ENCODE measurements at regions not wholly inside any gene's neighbourhood (a gene's known extent, or its start where the extent isn't known, plus 50 kb on each side); places are given as distances from the start of the nearest gene placed in this dataset.
"Not testable (repeated sequence)": the region's sequence is repeated elsewhere in the genome, so short reads cannot be mapped to it uniquely, and the experiment has no call there.

GRCh38 chr11:134658481-134659225 is 246.6 kb upstream of the B3GAT1 start:
- DNase-seq = no peak

DNA sequence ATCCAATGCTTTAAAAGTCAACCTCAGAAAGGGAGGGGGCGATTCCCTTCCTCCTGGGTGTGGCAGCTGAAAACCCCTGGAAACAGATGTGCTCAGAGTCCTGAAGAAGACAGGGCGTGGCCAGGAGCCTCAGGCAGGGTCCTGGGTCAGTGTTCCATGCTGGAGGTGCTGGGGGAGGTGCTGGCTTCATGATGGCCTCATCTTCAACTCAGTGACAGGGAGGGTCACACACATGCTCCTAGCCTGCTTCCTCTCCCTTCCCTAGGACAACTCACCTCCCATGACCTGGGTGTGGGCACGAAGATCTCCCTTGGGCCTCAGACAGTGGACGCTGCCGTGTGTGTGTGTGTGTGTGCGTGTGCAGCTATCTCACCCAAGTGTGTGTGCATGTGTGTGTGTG is 245.6 kb upstream of the B3GAT1 start:
- no peak for DNase-seq

GRCh38 chr11:134656861-134657540 is 245.0 kb upstream of the B3GAT1 start:
- DNase-seq = no peak

DNA sequence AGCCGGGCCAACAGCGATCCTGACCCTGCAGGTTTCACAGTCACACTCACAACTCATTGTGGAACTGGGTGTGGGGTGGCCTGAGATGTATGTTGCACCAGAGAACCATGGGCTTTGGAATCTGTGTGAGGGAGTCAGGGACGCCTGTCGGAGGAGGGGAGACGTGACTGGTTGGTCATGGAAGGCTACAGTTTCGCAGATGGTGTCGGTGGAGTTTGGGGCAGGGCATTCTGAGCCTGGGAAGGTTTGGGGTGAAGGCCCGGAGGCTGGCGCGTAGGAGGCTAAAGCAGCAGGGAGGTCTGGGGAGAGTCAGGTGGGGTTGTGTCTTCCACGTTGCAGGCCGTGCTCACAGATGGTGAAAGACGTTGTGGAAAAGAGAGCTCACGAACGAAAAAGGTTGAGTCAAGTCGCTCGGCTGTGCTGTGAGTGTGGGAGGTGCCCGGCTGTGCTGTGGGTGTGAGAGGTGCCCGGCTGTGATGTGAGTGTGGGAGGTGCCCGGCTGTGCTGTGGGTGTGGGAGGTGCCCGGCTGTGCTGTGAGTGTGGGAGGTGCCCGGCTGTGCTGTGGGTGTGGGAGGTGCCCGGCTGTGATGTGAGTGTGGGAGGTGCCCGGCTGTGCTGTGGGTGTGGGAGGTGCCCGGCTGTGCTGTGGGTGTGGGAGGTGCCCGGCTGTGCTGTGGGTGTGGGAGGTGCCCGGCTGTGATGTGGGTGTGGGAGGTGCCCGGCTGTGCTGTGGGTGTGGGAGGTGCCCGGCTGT is 244.2 kb upstream of the B3GAT1 start:
- not testable (repeated sequence) for DNase-seq

DNA sequence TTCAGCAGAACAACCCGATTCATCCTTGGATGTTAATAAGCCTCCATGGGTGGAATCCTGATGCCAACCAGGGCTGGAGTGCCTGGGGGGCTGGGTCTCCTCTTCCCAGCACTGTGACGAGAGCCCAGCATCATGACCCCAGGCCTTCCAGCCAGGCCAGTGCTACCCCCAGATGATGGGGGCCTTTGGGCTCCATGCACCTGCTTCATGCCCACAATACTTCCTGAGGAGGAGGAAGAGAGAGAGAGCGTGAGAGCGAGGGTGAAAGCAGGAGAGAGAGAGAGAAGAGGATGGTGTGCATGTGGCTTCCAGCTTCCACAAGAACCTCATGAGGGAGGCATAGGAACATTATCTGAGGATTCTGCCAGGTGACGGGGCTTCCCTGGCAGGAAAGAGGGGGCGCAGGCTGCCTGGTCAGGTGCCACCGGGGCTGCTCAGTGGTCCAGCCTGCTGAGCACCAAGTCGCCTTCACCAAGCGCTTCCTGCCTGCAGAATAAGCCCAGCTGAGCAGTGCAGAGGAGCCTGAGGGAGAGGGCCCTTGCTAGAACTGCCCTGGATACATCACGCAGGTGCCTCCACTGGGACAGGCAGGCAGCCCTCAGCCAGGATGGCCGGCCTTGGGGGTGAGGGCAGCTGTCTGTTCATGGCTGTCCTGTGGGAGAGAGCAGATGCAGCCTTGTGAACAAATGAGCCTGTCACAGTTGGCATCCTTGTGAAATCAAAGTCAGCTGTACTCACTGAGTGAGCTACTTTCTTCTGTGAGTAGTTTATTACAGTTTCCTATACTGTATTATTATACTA is 243.3 kb upstream of the B3GAT1 start:
- DNase-seq = no peak

GRCh38 chr11:134654161-134654915 is 242.3 kb upstream of the B3GAT1 start:
- DNase-seq = no peak

- DNase-seq = no peak
These were observed 240.7 kb upstream of the B3GAT1 start for GRCh38 chr11:134652586-134653255.

- DNase-seq = no peak
These were observed 235.2 kb upstream of the B3GAT1 start for GRCh38 chr11:134647066-134647743.

- no peak for DNase-seq
These were observed 234.5 kb upstream of the B3GAT1 start for GRCh38 chr11:134646561-134646960.

DNA sequence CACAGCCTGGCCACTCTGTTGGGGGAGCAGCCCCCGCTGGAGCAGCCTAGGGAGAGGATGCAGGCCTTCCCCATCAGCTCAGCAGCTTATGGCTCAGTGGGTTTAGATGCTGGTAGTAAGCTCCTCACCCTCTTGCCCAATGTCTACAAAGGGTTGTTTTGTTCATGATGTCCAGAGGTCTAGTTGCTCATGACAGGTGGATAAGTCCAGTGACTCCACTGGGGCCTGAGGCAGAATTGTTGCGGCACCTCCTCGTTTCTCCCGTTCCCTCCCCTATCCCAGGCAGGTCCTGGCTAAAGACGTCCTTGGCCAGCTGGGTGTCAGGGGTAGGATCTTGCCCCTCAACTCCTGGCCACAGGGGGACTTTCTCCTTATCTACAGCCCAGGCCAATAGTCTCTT is 233.5 kb upstream of the B3GAT1 start:
- DNase-seq = no peak

GRCh38 chr11:134644476-134645456 is 232.7 kb upstream of the B3GAT1 start:
- DNase-seq = no peak

- DNase-seq = no peak
These were observed 231.3 kb upstream of the B3GAT1 start for GRCh38 chr11:134643115-134644012.

GRCh38 chr11:134642206-134642605 is 230.2 kb upstream of the B3GAT1 start:
- DNase-seq = no peak

DNA sequence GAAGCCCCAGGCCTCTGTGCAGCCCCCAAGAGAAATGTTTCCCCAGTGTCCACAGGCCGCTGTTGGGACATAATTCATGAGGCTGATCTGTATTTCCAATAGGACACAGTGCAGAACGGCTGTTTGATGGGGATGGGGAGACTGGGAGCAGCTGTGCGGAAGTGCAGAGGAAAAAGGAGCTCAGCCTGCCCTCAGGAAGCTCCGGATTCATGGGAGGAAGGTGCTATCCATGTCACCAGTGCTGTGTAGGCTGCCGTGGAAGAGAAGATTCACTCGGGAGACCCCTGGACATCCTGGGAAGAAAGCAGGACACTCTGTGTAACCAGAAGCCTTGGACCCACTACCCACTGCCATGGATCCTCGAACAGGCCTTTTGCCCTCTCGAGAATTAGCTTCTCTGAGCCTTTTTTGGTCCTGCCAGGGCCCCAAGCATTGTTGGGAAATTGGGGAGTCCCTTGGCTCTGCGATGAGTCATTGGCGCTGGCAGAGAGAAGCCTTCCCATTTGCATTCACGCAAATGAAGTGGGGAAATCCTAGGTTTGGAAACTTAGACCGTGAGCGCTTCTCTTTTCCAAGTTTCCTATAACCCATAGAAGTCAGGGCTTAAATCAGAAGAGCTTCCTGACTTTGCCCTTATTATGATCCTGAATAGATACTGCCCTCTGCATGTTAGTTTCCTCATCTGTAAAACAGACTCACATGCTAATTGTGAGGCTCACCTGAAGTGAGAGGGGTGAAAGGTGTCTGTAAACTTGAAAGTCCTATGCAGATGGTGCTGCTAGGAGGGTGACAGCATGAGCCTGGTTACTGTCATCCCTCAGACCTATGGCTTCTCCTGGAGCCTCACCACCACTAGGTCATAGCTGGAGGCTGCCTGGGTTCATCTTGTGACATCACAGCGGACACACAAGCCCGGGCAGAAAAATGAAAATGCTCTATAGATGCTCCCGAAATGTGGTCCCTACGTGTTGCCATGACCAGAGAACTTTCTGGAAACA is 229.2 kb upstream of the B3GAT1 start:
- no peak for DNase-seq

DNA sequence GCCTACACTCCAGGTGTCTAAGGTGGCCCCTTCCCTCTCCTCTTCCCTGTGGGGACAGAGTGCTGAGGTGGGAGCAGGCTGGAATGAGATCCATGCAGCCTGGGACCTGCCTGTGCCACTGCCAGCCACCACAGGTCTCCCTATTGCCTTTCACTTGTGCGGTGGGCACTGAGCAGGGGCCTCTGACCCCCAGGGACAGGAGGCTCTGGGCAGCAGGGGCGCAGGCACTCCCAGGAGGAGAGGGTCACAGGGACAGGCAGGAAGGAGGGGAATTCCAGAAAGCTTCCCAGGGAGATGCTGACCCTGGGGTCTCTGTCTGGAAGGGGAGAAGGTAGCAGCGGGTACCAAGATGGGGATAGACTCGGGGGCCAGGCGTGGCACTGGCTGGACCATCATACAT is 228.5 kb upstream of the B3GAT1 start:
- DNase-seq = no peak

GRCh38 chr11:134639586-134640330 is 227.7 kb upstream of the B3GAT1 start:
- no peak for DNase-seq
